Erythroblast (primary cell): ENCODE measurements at regions not wholly inside any gene's neighbourhood (a gene's known extent, or its start where the extent isn't known, plus 50 kb on each side); places are given as distances from the start of the nearest gene placed in this dataset.

Experiments used
- GATA1 ChIP-seq: IDR thresholded peaks from 2 replicates; pipeline ENCODE4 v1.6.1; 2011; ENCODE audit warnings: low read depth, mild to moderate bottlenecking, control low read depth, low read length, moderate library complexity
- POLR2A ChIP-seq: IDR thresholded peaks from 2 replicates; pipeline ENCODE4 v1.6.1; 2011; ENCODE audit warnings: mild to moderate bottlenecking, low read length

DNA sequence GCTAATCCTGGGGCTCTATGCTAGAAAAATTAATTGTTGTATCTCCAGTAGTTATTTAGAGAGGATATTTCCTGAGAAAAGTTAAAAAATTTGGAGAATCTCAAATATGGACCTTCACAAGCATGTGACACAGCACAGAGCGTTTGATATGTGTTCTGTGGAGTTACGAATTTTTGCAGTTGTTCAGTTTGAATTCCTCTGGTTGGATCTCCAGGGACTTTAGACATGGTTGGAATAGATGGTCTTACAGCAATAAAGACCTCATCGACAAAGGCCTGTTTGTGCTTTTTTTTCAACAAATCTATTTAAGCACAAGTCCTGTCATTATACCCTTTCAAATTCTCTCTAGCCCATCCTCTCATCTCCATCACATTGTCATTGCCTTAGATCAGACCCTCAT, 138.0 kb downstream of the TES start:
- TF ChIP-seq POLR2A, result no peak
- no peak for TF ChIP-seq GATA1
